GM12875 (cell line): ENCODE measurements at regions not wholly inside any gene's neighbourhood (a gene's known extent, or its start where the extent isn't known, plus 50 kb on each side); places are given as distances from the start of the nearest gene placed in this dataset.

Source experiments
- H3K4me3 ChIP-seq: one replicate; pipeline ENCODE4 v1.5.1; 2011; ENCODE audit warnings: low read depth, low read length, control low read depth
- TF ChIP-seq, protein P1 (sequence below): IDR thresholded peaks from 2 replicates; pipeline ENCODE4 v1.5.1; 2011; ENCODE audit warnings: low read depth, mild to moderate bottlenecking, control low read depth, inconsistent platforms, low read length, moderate library complexity, borderline replicate concordance; ENCODE audit not compliant: insufficient read depth

DNA sequence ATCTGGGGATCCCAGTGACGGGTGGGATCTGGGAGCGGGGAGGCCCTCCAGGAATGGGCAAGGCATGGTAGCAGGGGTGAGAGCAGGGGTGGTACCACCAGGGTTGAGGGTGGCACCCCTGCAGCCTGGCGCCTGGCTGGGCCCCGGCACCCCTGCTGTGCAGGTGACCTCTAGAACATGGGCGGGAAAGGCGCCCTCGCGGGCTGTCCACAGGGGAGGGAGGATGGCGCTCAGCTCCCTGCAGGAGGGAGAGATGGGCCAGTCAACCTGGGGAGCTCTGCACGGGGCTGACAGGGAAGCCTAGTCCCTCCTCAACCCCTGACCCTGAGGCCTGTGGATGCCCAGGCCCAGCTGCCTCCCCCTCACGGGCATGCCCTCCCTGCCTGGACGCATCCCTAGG is 61.6 kb upstream of the SLCO4A1 start:
- no peak overlapping the region for H3K4me3 ChIP-seq
- TF ChIP-seq, protein P1, sequence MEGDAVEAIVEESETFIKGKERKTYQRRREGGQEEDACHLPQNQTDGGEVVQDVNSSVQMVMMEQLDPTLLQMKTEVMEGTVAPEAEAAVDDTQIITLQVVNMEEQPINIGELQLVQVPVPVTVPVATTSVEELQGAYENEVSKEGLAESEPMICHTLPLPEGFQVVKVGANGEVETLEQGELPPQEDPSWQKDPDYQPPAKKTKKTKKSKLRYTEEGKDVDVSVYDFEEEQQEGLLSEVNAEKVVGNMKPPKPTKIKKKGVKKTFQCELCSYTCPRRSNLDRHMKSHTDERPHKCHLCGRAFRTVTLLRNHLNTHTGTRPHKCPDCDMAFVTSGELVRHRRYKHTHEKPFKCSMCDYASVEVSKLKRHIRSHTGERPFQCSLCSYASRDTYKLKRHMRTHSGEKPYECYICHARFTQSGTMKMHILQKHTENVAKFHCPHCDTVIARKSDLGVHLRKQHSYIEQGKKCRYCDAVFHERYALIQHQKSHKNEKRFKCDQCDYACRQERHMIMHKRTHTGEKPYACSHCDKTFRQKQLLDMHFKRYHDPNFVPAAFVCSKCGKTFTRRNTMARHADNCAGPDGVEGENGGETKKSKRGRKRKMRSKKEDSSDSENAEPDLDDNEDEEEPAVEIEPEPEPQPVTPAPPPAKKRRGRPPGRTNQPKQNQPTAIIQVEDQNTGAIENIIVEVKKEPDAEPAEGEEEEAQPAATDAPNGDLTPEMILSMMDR: no peak

DNA sequence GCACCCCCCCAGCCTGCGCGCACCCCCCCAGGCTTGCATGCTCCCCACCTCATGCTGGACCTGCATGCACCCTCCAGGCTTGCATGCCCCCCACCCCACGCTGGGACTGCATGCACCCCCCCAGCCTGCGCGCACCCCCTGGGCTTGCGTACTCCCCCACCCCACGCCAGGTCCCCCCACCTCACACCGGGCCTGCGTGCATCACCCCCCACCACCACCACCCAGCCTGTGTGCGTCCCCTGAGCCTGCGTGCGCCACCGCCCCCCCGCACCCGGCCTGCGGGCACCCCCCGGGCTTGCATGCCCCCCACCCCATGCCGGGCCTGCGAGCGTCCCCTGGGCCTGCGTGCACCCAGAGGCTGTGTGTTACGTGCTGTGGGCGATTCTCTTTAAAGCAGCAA is 61.0 kb upstream of the SLCO4A1 start:
- TF ChIP-seq, protein P1: no peak
- no peak overlapping the region for H3K4me3 ChIP-seq

DNA sequence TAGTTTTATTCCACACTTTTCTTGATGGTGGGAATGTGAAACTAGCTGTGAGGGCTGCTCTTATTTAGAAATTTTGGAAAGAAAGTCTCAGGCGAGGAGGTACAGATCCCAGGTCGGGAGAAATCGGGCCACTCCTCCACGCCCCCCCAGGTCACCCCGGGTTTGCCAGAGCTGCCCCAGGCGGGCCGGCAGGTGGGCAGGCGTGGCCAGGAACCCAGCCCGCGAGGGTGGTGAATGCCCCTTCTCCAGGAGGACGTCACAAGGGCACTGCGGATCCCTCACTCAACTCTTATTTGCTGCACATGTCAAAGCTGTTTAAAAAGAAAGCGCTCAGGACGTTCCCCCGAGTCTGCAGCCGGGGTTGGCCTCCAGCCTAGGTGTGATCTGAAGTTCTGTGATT is 60.5 kb upstream of the SLCO4A1 start:
- TF ChIP-seq, protein P1: no peak
- no peak overlapping the region for H3K4me3 ChIP-seq

DNA sequence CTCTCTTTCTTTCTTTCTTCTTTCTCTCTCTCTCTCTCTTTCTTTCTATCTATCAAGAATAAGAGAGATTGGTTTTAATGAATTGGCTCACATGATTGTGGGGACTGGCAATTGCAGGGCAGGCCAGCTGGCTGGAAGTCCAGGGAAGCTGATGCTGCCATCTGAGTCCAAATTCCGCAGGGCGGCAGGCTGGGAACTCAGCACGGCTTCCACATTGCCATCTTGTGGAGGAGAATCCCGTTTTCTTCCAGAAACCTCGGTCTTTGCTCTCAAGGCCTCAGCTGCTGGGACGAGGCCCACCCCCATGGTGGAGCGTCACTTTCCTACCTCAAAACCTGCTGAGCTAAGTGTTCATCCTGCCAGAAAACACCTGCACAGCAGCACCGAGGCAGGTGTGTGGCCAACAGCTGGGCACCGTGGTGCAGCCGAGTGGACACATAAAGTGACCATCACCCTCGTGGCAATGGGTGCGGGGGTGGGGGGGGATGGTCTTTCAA is 58.8 kb upstream of the SLCO4A1 start:
- TF ChIP-seq, protein P1: no peak
- no peak overlapping the region for H3K4me3 ChIP-seq

DNA sequence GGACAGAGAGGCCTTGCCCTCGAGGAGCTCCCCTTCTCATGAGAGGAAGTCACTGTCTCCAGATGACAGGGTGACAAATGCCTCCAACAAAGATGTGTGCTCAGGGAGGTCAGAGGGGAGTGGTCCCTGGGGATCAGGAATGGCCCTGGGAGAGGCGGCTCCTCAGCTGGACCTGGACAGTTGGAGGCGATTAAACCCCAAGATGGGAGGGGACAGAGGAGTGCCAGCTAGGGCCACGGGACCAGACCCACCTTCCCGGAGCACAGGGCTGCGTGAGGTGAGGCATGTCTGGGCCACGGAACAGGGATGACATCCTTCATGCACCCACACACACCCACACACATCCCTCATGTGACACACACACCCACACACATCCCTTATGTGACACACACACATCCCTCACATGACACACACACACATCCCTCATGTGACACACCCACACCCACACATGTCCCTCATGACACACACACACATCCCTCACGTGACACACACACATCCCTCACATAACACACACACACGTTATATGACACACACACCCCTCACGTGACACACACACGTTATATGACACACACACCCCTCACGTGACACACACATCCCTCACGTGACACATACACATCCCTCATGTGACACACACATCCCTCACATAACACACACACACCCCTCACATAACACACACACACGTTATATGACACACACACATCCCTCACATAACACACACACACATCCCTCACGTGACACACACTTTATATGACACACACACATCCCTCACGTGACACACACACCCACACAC is 57.4 kb upstream of the SLCO4A1 start:
- no peak overlapping the region for H3K4me3 ChIP-seq
- TF ChIP-seq, protein P1: no peak

DNA sequence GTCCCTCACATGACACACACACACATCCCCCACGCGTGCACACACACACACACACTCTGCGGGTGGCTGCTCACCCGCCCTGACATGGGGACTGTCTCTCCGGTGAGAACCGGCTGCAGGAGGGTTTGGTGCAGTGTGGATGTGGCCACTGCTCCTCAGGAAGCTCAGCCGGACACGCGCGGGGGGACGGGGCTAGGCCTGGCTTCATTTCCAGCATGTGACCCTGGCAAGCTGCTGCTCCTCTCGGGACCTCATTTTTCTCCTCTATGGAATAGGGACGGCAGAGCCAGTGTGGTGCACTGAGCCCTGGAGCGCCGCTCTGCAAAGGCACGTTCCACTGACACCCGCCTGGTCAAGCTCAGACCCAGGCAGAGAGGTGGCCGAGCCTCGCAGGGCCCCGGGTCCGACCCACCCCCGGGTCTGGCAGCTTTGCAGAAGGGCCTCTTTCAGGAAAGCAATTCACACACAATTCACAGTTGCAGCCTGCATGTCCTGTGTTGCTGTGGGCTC is 56.8 kb upstream of the SLCO4A1 start:
- TF ChIP-seq, protein P1: no peak
- H3K4me3 ChIP-seq: no peak overlapping the region

DNA sequence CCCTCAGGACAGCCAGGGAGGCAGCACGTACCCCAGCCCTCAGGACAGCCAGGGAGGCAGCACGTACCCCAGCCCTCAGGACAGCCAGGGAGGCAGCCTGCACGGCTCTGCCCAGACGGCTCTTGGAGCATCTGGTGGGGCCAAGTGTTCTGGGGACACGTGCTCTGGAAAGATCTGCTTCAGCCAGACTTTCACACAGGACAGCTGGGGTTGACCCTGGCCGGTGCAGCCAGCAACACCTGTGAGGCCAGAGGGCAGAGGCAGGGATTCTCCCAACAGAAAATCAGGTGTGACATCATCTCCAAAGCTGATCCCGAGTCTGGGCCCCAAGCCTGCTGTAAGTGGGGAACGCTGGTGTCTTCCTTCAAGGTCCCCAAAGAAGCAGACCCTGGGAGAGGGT is 55.5 kb upstream of the SLCO4A1 start:
- TF ChIP-seq, protein P1: no peak
- no peak overlapping the region for H3K4me3 ChIP-seq
